GM19193 (cell line): ENCODE measurements at regions not wholly inside any gene's neighbourhood (a gene's known extent, or its start where the extent isn't known, plus 50 kb on each side); places are given as distances from the start of the nearest gene placed in this dataset.

Source experiments
- POLR2A ChIP-seq: IDR thresholded peaks from 4 replicates; pipeline ENCODE4 v1.6.1; 2011; ENCODE audit not compliant: insufficient read depth, insufficient read length; ENCODE audit errors: extremely low read depth

- TF ChIP-seq POLR2A, result no peak
Measured at GRCh38 chr6:87851674-87852299, 149.8 kb upstream of the AKIRIN2 start.

GRCh38 chr6:87848616-87849015 is 146.6 kb upstream of the AKIRIN2 start:
- no peak for TF ChIP-seq POLR2A

GRCh38 chr6:87847830-87848210 is 145.8 kb upstream of the AKIRIN2 start:
- TF ChIP-seq POLR2A, result no peak

GRCh38 chr6:87847135-87847829 is 145.2 kb upstream of the AKIRIN2 start:
- TF ChIP-seq POLR2A, result no peak

- TF ChIP-seq POLR2A, result no peak
Measured at GRCh38 chr6:87846434-87846833, 144.4 kb upstream of the AKIRIN2 start.

GRCh38 chr6:87840324-87840723 is 138.3 kb upstream of the AKIRIN2 start:
- no peak for TF ChIP-seq POLR2A

GRCh38 chr6:87837876-87838275 is 135.8 kb upstream of the AKIRIN2 start:
- TF ChIP-seq POLR2A, result no peak

GRCh38 chr6:87837444-87837843 is 135.4 kb upstream of the AKIRIN2 start:
- no peak for TF ChIP-seq POLR2A

- TF ChIP-seq POLR2A, result no peak
Measured at GRCh38 chr6:87832025-87832825, 130.2 kb upstream of the AKIRIN2 start.

GRCh38 chr6:87830907-87831306 is 128.9 kb upstream of the AKIRIN2 start:
- TF ChIP-seq POLR2A, result no peak

GRCh38 chr6:87829622-87830121 is 127.6 kb upstream of the AKIRIN2 start:
- TF ChIP-seq POLR2A, result no peak

- no peak for TF ChIP-seq POLR2A
Measured at GRCh38 chr6:87828044-87828443, 126.0 kb upstream of the AKIRIN2 start.

- no peak for TF ChIP-seq POLR2A
Measured at GRCh38 chr6:87827346-87827745, 125.3 kb upstream of the AKIRIN2 start.

- no peak for TF ChIP-seq POLR2A
Measured at GRCh38 chr6:87826424-87826823, 124.4 kb upstream of the AKIRIN2 start.

- TF ChIP-seq POLR2A, result no peak
Measured at GRCh38 chr6:87825821-87826221, 123.8 kb upstream of the AKIRIN2 start.
